ENCODE measurements at regions not wholly inside any gene's neighbourhood (a gene's known extent, or its start where the extent isn't known, plus 50 kb on each side); places are given as distances from the start of the nearest gene placed in this dataset.
"Not testable (repeated sequence)": the region's sequence is repeated elsewhere in the genome, so short reads cannot be mapped to it uniquely, and the experiment has no call there.

DNA sequence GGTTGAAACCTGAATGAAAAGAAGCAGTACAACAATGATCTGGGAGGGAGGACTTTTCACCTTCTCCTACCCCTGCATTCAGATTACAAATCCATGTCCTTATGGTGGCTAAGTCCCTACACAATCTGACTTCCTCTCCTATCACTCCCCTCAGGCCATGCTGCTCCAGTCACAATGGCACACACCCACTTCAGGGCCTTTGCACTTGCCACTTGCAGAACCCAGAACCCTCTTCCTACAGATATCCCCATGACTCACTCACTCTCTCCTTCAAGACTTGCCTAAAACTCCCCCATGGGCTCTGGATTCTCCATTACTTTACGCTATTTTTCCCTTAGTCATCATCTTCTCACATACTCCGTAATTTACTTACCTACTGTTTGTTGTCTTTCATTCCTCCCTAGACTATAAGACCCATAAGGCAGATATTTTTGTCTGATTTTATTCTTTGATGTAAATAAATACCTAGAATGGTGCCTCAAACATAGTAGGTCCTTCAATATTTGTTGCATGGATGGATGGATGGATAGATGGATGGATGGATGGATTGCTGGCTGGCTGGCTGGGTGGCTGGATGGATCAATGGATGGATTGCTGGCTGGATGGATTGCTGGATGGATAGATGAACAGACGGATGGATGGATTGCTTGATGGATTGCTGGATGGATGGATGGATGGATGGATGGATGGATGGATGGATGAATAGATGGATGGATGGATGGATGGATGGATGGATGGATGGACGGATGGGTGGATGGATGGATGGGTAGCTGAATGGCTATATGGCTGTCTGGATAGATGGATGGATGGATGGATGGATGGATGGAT is 94.7 kb upstream of the NAV2 start:
- no peak overlapping the region for H3K14ac ChIP-seq (ENCODE audit: low read length)
- H2BK5ac ChIP-seq (ENCODE audit: low read length), result no peak overlapping the region
- H3K4me3 ChIP-seq (ENCODE audit: low read length in 2 of 2), result no peak overlapping the region
- no peak overlapping the region for H3K4ac ChIP-seq (ENCODE audit: low read length)
- no peak overlapping the region for H3K27ac ChIP-seq (replicated peaks; ENCODE audit: low read length)
- no peaks in the 10 kb centered on the region for H3K27me3 ChIP-seq (ENCODE audit: control insufficient read depth in 3 of 3, insufficient read depth in 3 of 3, low read depth in 1 of 3, low read length in 3 of 3)
- H4K8ac ChIP-seq (ENCODE audit: low read depth, low read length), result no peak overlapping the region
- no peak overlapping the region for H3K18ac ChIP-seq (ENCODE audit: low read length)
- H3K4me1 ChIP-seq (ENCODE audit: control insufficient read depth in 2 of 2, insufficient read depth in 1 of 2, low read depth in 1 of 2, low read length in 2 of 2), result peaks cover 2 to 3% of the 10 kb centered on the region in 2 donors
- no peak overlapping the region for H2AK5ac ChIP-seq (ENCODE audit: low read depth, low read length)
- H3K4me2 ChIP-seq (ENCODE audit: insufficient read depth, low read length, poor library complexity, severe bottlenecking), result no peak overlapping the region
- H2BK15ac ChIP-seq (ENCODE audit: low read length), result no peak overlapping the region
- H3K36me3 ChIP-seq (replicated peaks in 1 of 2; ENCODE audit: control insufficient read depth in 2 of 2, insufficient read depth in 2 of 2, low read length in 2 of 2), result no peaks in the 10 kb centered on the region
- 100% methylated on average over 1 of the region's 4 CpGs; no CpG with 5 or more reads in 1 of the 2 donors for WGBS, 2 donors (ENCODE audit: extremely low coverage in 2 of 2, insufficient read length in 2 of 2, insufficient replicate concordance in 1 of 2)
- no peak overlapping the region for H3K9ac ChIP-seq (ENCODE audit: low read depth, low read length, poor library complexity)
- H2AFZ ChIP-seq (ENCODE audit: low read length), result no peak overlapping the region
- peaks cover 0 to under 1% of the 10 kb centered on the region in 2 donors for H3K9me3 ChIP-seq (replicated peaks in 1 of 2; ENCODE audit: control insufficient read depth in 2 of 2, insufficient read depth in 1 of 2, low read depth in 1 of 2, low read length in 2 of 2)
- H3K23ac ChIP-seq (ENCODE audit: low read depth, low read length, poor library complexity), result no peak overlapping the region
- H2BK120ac ChIP-seq (ENCODE audit: low read depth, low read length), result no peak overlapping the region
- no peak for DNase-seq (ENCODE audit: low spot score)
- no peaks in the 10 kb centered on the region for H3K79me1 ChIP-seq (ENCODE audit: low read depth, low read length)
- no peak overlapping the region for H4K91ac ChIP-seq (ENCODE audit: low read depth, low read length, poor library complexity)
- H2BK12ac ChIP-seq (ENCODE audit: low read length), result no peak overlapping the region

DNA sequence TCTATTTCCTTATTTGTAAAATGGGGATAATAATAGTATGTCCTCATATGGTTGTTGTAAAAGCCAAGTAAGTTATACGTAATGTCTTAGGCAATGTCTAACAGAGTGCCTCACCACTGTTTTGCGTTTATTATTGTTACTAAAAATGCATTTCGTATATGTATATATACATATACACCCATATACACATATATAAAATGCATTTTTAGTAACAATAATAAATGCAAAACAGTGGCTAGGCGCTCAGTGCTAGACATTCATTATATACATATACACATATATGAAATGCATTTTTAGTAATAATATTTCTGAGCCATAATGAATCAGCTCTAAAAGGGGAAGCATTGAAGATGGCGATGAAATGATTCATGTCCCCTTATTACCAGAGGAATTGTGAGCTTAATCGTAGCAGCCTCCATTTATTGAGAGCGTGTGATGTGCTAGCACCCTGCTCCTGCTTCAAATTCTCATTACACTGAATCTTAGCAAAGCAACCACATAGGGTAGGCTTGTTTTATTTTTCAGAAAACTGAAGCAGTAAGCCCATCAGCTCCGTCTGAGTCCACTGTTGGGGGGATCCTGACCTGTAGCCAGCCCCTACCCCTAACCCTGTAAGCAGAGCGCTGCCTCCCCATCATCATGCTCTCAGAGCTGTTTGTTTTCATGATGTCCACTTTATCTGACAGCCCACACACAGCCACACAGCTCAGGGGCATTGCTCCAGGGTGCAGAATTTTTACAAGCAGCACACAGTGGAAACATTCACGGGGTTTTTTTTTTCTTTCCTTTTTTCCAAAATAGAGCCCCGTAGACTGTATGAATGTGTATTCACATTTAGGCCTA is 97.1 kb upstream of the NAV2 start:
- Histone ChIP-seq H3K23ac (ENCODE audit: low read depth, low read length, poor library complexity) (no peak overlapping the region), H3K27me3 (ENCODE audit: control insufficient read depth in 3 of 3, insufficient read depth in 3 of 3, low read depth in 1 of 3, low read length in 3 of 3) (no peaks in the 10 kb centered on the region), H3K4ac (ENCODE audit: low read length) (no peak overlapping the region), H3K4me3 (ENCODE audit: low read length in 2 of 2) (no peak overlapping the region), H3K9me3 (replicated peaks in 1 of 2; ENCODE audit: control insufficient read depth in 2 of 2, insufficient read depth in 1 of 2, low read depth in 1 of 2, low read length in 2 of 2) (peaks cover 0 to 14% of the 10 kb centered on the region in 2 donors), H3K9ac (ENCODE audit: low read depth, low read length, poor library complexity) (no peak overlapping the region), H3K4me2 (ENCODE audit: insufficient read depth, low read length, poor library complexity, severe bottlenecking) (no peak overlapping the region), H2BK120ac (ENCODE audit: low read depth, low read length) (no peak overlapping the region), H2AFZ (ENCODE audit: low read length) (no peak overlapping the region), H3K79me1 (ENCODE audit: low read depth, low read length) (no peaks in the 10 kb centered on the region), H4K91ac (ENCODE audit: low read depth, low read length, poor library complexity) (no peak overlapping the region), H2BK5ac (ENCODE audit: low read length) (no peak overlapping the region), H3K14ac (ENCODE audit: low read length) (no peak overlapping the region), H3K36me3 (replicated peaks in 1 of 2; ENCODE audit: control insufficient read depth in 2 of 2, insufficient read depth in 2 of 2, low read length in 2 of 2) (no peaks in the 10 kb centered on the region), H4K8ac (ENCODE audit: low read depth, low read length) (no peak overlapping the region), H2BK12ac (ENCODE audit: low read length) (no peak overlapping the region), H2AK5ac (ENCODE audit: low read depth, low read length) (no peak overlapping the region), H2BK15ac (ENCODE audit: low read length) (no peak overlapping the region), H3K4me1 (ENCODE audit: control insufficient read depth in 2 of 2, insufficient read depth in 1 of 2, low read depth in 1 of 2, low read length in 2 of 2) (peaks cover 2 to 3% of the 10 kb centered on the region in 2 donors), H3K27ac (replicated peaks; ENCODE audit: low read length) (no peak overlapping the region), H3K18ac (ENCODE audit: low read length) (no peak overlapping the region)
- no peak for DNase-seq (ENCODE audit: low spot score)
- WGBS, 2 donors (ENCODE audit: extremely low coverage in 2 of 2, insufficient read length in 2 of 2, insufficient replicate concordance in 1 of 2), result no CpG with 5 or more reads among the region's 11 CpGs

- DNase-seq (ENCODE audit: low spot score), result no peak
- Histone ChIP-seq H3K4me1 (ENCODE audit: control insufficient read depth in 2 of 2, insufficient read depth in 1 of 2, low read depth in 1 of 2, low read length in 2 of 2) (peaks cover 2 to 3% of the 10 kb centered on the region in 2 donors), H3K18ac (ENCODE audit: low read length) (no peak overlapping the region), H3K9ac (ENCODE audit: low read depth, low read length, poor library complexity) (no peak overlapping the region), H2BK15ac (ENCODE audit: low read length) (no peak overlapping the region), H3K4me2 (ENCODE audit: insufficient read depth, low read length, poor library complexity, severe bottlenecking) (no peak overlapping the region), H3K27me3 (ENCODE audit: control insufficient read depth in 3 of 3, insufficient read depth in 3 of 3, low read depth in 1 of 3, low read length in 3 of 3) (no peaks in the 10 kb centered on the region), H4K91ac (ENCODE audit: low read depth, low read length, poor library complexity) (no peak overlapping the region), H3K9me3 (replicated peaks in 1 of 2; ENCODE audit: control insufficient read depth in 2 of 2, insufficient read depth in 1 of 2, low read depth in 1 of 2, low read length in 2 of 2) (peaks cover 0 to 14% of the 10 kb centered on the region in 2 donors), H3K79me1 (ENCODE audit: low read depth, low read length) (no peaks in the 10 kb centered on the region), H3K4me3 (ENCODE audit: low read length in 2 of 2) (no peak overlapping the region), H3K4ac (ENCODE audit: low read length) (no peak overlapping the region), H2BK5ac (ENCODE audit: low read length) (no peak overlapping the region), H2AFZ (ENCODE audit: low read length) (no peak overlapping the region), H3K36me3 (replicated peaks in 1 of 2; ENCODE audit: control insufficient read depth in 2 of 2, insufficient read depth in 2 of 2, low read length in 2 of 2) (no peaks in the 10 kb centered on the region), H2BK120ac (ENCODE audit: low read depth, low read length) (no peak overlapping the region), H4K8ac (ENCODE audit: low read depth, low read length) (no peak overlapping the region), H3K27ac (replicated peaks; ENCODE audit: low read length) (no peak overlapping the region), H2BK12ac (ENCODE audit: low read length) (no peak overlapping the region), H3K14ac (ENCODE audit: low read length) (no peak overlapping the region), H3K23ac (ENCODE audit: low read depth, low read length, poor library complexity) (no peak overlapping the region), H2AK5ac (ENCODE audit: low read depth, low read length) (no peak overlapping the region)
- no CpG with 5 or more reads among the region's 3 CpGs for WGBS, 2 donors (ENCODE audit: extremely low coverage in 2 of 2, insufficient read length in 2 of 2, insufficient replicate concordance in 1 of 2)
These were observed 98.2 kb upstream of the NAV2 start for GRCh38 chr11:19614370-19614940.

- not testable (repeated sequence) for H3K18ac ChIP-seq (ENCODE audit: low read length); H3K4me2 ChIP-seq (ENCODE audit: insufficient read depth, low read length, poor library complexity, severe bottlenecking); H3K79me1 ChIP-seq (ENCODE audit: low read depth, low read length); H2AK5ac ChIP-seq (ENCODE audit: low read depth, low read length); DNase-seq (ENCODE audit: low spot score); H3K23ac ChIP-seq (ENCODE audit: low read depth, low read length, poor library complexity); H4K8ac ChIP-seq (ENCODE audit: low read depth, low read length); H3K27ac ChIP-seq (replicated peaks; ENCODE audit: low read length); H3K36me3 ChIP-seq (replicated peaks in 1 of 2; ENCODE audit: control insufficient read depth in 2 of 2, insufficient read depth in 2 of 2, low read length in 2 of 2); H3K14ac ChIP-seq (ENCODE audit: low read length); H3K4me3 ChIP-seq (ENCODE audit: low read length in 2 of 2); H2BK12ac ChIP-seq (ENCODE audit: low read length); H4K91ac ChIP-seq (ENCODE audit: low read depth, low read length, poor library complexity); H3K27me3 ChIP-seq (ENCODE audit: control insufficient read depth in 3 of 3, insufficient read depth in 3 of 3, low read depth in 1 of 3, low read length in 3 of 3); H2BK120ac ChIP-seq (ENCODE audit: low read depth, low read length); H2AFZ ChIP-seq (ENCODE audit: low read length); H3K4ac ChIP-seq (ENCODE audit: low read length); H3K4me1 ChIP-seq (ENCODE audit: control insufficient read depth in 2 of 2, insufficient read depth in 1 of 2, low read depth in 1 of 2, low read length in 2 of 2); H3K9ac ChIP-seq (ENCODE audit: low read depth, low read length, poor library complexity); H2BK15ac ChIP-seq (ENCODE audit: low read length); H2BK5ac ChIP-seq (ENCODE audit: low read length)
- peaks cover 0 to 14% of the 10 kb centered on the region in 2 donors for H3K9me3 ChIP-seq (replicated peaks in 1 of 2; ENCODE audit: control insufficient read depth in 2 of 2, insufficient read depth in 1 of 2, low read depth in 1 of 2, low read length in 2 of 2)
These were observed 100.6 kb upstream of the NAV2 start for GRCh38 chr11:19612025-19612424.

Measured in neuronal stem cell (in vitro differentiated cells).